HG02973 (cell line): ENCODE measurements at regions not wholly inside any gene's neighbourhood (a gene's known extent, or its start where the extent isn't known, plus 50 kb on each side); places are given as distances from the start of the nearest gene placed in this dataset.
A peak's percentile ranks its signal among the peaks of the same experiment; 100 is the strongest.
"Not testable (repeated sequence)": the region's sequence is repeated elsewhere in the genome, so short reads cannot be mapped to it uniquely, and the experiment has no call there.

Experiments used
- ATAC-seq: cut with Tn5 transposase; IDR thresholded peaks from one replicate; pipeline ENCODE4 v1.9.1; 2021; ENCODE audit warnings: moderate library complexity; ENCODE audit not compliant: unreplicated experiment

DNA sequence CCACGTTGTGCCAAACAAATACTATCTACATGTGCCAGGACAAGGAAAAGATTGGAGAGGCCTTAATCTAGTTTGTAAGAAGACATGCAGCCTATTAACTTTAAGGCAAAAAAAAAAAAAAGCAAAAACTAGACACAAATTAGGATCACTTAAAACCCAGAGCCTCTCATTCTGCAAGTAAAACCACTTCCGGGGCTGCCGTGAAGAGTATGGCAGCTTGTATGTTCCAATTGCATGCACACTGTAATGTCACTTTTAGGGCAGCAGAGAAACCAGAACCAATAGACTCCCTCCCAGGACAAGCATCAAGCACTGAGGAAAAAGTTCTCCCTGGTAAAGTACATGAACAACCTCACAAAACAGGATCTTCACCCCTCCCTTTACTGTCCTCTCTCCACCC is 70.6 kb downstream of the RSL24D1 start:
- ATAC-seq, result no peak

DNA sequence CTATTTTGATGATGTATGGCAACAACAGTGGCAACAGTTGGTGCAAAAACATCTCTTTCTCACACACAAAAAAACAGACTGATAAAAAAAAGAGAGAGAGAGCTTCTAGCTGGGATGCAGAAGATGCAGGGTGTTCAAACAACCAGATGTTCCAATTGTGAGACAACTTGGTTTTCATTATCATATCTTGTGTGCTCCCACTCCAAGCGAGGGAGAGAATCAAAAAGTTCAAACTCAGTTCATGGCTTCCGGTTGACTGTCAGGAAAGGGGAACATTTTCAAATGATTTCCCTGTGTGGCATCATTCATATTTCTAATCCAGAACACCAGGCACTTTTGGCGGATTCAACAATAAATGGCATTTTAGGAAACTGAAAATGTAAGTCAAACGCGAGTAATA is 72.1 kb downstream of the RSL24D1 start:
- no peak for ATAC-seq

DNA sequence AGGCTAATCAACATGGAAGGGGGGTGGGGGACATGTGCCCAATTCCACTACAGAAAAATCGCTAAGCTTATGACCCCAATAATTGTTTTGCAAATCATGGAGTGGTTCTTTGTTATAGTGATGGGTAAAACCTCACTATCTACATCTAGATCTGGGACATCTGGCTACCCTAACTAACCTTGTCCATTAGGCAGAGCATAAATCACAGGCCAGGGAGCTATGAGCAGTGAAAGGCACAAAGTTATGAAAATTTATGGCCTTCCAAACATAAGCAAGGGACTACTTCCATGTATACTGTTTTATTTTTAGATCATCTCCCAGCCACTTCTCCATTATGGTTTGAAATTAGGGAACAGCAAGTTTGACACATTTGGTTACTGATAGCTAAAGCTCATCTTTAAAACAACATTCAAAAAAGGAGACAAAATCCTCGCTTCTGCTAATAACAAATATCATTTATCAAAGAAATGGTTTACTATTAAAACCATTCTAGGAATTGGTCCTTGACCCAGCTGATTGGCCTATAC is 78.3 kb downstream of the RSL24D1 start:
- ATAC-seq, result no peak

DNA sequence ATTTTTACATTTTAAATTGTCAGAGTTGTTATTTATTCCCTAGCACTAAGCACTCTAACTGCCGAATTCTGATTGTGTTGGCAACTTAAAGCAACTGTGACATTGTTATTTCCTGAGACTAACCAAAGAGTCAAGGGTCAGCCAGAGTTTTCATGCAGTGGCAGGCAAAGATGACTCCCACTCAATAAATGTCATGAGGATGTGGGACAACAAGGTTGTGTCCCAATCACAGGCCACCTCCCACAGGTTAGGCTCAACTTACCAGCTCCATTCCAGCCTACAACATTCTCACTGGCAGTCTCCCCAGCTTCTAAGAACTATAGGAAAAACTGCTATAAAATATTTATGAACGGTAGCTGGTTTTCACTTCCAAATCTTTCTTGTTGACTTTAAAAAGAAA is 80.1 kb downstream of the RSL24D1 start:
- ATAC-seq, result no peak

DNA sequence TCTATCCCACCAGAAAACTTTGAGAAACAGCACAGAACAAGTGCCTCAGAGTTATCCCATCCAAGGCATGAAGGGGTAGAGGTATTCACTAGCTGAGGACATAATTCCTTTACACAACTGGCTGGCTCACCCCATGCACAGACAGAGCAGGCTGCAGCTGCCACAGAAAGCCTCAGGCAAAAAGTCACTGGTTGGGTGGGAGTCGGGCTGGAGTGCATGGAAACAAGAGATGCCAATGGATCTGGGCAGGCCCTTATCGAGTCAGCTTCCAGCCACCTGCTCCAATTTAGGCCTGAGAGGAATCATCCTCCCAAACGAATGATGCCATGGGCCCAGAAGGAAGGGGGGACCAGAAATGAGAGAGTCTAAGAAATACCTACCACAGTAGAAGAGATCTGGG is 83.0 kb downstream of the RSL24D1 start:
- no peak for ATAC-seq

DNA sequence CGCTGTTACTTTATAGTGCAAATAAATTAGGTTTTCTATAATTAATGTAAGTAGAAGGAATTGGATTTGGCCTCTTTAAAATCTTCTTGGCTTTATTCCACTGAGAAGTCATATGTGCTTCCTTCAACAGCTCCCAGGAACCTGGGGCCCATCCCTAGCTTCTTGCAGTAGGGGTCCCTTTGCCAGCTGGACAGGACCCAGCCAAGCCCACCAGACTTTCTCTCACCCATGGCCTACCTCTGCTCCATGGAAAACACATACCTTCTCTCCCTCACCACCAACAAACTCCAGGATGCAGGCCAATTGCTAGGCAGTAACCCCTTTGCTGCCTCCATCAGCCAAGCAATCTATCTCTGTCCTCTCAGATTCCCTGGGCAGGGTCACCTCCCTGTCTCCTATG is 84.0 kb downstream of the RSL24D1 start:
- no peak for ATAC-seq

DNA sequence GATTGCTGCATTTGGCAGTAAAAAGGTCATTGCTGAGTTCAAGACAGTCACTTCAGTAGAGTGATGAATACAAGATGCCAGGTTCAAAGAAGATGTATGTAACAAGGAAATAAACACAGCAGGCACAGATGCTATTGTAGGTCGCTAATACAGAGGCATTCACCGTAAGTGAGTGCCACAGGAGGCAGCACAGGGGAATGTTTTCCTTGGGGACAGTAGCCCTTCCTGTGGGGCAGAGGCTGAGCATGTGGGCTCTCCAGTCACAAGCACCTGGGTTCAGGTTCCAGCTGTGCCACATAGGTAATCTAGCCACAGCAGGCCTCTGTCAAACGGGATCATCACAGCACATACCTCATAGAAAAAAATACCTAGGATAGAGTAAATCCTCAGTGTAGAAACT is 86.3 kb downstream of the RSL24D1 start:
- ATAC-seq, result no peak

DNA sequence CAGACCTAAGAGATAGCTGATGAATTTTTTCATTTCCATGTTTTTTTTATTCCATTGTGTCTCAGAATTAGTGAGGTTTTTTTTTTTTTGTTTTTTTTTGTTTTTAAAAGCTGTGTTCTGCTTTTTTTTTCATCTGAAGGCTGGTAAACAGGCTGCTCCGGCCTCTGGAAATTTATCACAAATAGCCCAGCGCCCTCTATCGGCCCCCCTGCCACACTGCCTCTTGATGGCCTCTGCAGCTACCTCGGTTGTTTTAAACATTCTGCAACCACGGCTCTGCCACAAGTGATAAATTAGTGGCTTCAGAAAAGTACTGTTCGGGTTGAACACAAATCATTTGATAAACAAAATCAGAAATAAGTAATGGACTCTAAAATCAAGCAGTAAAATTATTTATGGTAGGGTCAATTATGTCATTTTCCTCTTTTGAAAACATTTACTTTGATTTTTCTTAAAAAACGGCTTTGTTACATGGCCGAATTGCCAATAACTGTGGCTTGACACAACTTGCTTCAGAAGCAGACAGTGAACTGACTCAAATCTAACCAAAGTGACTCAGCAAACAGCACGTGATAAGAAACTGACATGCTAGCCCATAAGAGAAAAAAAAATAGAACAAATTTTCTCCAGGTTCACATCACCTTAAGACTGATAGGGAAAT is 87.8 kb downstream of the RSL24D1 start:
- ATAC-seq, result peak; percentile 87

DNA sequence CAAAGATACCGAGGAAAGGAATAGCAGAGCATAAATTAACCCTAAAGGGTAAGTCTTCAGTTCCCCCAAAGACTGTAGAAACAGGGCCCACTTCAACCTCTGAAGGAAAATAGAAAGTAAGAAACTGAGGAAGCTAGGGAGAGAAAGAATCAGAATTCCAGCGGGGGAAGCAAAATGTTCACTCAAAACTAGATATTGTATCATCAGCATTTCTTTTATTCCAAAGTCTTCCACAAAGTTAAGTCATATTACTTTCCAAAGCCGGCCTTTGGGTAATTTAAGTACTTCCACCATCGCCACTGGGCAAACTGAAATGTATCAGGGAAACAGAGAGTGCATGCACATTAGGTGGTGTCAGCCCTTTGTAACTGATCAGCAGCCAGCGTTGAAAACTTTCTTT is 88.3 kb downstream of the RSL24D1 start:
- ATAC-seq, result no peak

DNA sequence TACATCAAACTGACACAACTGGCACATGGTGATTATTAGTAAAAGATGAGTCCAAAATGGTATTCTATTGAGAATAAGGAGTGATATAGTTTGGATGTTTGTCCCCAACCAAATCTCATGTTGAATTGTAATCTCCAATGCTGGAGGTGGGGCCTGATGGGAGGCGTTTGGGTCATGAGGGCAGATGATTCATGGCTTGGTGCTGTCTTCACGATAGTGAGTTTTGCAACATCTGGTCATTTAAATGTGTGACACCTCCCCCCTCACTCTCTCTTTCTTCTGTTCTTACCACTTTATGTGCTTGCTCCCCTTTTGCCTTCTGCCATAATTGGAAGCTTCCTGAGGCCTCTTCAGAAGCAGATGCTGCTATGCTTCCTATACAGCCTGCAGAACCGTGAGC is 90.6 kb downstream of the RSL24D1 start:
- ATAC-seq, result no peak

DNA sequence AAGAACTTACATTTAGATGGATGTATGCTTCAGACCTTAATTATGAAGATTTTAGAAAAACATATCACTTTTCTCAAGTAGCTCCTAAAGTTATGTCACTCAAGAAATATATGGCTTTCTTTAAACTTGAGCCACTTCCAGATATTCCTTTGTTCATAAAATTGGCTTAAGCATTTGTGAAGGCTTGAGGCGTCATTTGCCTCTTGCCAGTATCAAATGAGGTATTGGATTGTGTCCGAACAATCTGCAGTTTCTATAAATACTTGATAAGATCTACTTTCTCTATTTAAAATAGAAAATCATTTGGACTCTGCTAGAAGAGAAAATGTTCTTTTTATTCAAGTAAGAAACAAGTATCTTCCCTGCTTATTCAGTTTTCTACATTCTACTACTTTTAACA is 102.6 kb downstream of the RSL24D1 start:
- no peak for ATAC-seq

DNA sequence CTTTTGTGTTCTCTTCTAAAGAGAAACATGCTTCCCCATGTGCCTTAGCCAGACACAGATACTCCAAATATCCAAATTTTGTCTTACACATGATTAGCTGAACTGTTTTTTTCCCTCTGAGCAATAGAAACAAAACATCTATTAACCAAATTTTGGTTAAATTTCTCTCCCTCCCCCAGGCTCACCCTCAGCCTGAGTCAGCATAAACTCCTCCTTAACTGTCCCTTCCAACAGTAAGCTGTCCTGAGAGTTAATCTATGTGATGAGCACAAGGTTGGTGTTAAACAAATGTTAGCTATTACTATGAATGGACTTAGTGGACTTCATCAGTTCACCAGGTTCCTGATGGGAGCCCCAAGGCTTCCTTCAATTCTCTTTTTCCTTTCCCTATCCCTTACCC is 108.5 kb downstream of the RSL24D1 start:
- no peak for ATAC-seq

DNA sequence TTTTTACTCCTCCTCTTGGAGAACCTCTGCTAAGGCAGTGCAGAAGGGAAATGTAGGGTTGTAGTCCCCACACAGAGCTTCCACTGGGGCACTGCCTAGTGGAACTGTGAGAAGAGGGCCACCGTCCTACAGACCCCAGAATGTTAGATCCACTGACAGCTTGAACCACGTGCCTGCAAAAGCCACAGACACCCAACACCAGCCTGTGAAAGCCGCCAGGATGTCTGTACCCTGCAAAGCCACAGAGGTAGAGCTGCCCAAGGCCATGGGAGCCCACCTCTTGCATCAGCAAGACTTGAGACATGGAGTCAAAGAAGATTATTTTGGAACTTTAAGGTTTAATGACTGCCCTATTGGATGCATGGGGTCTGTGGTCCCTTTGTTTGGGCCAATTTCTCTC is 112.1 kb downstream of the RSL24D1 start:
- no peak for ATAC-seq

DNA sequence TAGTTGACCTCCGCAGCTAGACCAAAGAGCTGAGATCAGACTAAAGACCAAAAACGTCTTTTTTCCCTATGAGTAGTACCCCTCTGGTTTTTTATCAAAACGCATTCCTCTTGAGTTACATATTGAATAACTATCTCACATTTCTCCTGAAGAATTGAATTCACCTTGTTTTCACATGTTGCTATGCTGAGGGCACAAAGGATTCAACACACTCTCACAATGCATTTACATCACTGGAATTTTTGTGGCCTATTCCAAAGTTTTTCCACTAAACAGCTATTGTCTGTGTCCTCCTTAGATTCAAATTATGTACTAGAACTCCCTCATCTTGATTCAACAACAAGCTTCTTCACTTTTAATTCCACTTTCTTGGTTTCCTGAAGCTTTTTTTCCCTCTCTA is 112.5 kb downstream of the RSL24D1 start:
- ATAC-seq, result no peak

DNA sequence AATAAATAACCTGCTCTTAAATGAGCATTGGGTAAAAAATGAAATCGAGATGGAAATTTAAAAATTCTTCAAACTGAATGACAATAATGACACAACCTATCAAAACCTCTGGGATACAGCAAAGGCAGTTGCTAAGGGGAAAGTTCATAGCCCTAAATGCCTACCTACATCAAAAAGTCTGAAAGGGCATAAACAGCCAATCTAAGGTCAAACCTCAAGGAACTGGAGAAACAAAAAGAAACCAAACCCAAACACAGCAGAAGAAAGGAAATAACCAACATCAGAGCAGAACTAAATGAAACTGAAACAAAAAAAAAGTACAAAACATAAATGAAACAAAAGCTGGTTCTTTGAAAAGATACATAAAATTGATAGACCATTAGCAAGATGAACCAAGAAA is 119.7 kb downstream of the RSL24D1 start:
- ATAC-seq, result not testable (repeated sequence)

DNA sequence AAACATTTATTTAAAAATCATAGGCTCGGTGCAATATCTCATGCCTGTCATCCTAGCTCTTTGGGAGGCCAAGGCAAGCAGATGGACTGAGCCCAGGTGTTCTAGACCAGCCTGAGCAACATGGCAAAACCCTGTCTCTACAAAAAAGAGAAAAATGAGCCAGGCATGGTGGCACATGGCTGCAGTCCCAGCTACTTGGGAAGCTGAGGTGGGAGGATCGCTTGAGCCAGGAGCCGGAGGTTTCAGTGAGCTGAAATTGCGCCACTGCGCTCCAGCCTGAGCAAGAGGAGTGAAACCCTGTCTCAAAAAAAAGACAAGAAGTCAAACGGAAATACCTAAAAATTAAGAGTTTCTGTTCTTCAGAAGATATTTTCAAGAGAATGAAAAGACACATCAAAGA is 122.3 kb downstream of the RSL24D1 start:
- ATAC-seq, result no peak

DNA sequence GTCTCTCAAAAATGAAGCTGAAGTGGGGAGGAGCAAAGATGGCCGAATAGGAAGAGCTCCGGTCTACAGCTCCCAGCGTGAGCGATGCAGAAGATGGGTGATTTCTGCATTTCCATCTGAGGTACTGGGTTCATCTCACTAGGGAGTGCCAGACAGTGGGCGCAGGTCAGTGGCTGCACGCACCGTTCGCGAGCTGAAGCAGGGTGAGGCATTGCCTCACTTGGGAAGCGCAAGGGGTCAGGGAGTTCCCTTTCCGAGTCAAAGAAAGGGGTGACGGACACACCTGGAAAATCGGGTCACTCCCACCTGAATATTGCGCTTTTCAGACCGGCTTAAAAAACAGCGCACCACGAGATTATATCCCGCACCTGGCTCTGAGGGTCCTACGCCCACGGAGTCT is 132.8 kb downstream of the RSL24D1 start:
- ATAC-seq, result not testable (repeated sequence)

DNA sequence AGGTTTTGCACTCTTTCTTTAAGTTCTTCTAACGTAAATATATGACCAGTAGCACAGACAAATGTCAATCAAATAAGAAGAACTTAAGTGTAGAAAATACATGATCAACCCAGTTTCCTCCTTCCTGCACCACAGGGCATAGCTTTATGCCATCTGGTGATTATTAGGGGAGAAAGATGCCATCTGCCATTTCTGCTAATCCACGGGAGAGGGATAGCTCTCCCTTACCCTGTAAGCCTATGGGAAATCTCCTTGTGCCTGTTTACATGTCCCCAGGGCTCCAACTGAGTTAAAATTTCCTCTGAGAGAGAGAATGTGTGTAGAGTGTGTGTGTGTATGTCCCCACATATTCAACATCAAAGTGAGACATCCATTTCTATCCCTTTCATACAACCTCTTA is 135.9 kb downstream of the RSL24D1 start:
- ATAC-seq, result no peak

DNA sequence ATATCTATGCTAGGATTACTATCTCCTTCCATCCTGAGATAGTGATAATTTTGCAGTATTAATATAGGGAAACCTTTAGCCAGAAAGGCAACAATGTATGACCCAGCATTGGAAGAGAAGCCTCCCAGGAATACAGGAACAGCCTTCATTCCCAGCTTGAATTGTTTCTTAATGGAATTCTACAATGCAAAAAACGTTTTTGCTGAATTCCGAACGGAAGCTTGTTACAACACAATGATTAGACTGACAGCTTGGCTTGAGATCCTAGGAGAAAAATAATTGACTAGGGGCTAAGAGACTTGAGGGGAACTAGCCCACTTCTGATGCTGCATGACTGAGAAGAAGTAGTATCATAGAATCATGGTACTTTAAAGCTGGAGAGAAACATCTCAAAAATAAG is 140.2 kb downstream of the RSL24D1 start:
- ATAC-seq, result no peak

DNA sequence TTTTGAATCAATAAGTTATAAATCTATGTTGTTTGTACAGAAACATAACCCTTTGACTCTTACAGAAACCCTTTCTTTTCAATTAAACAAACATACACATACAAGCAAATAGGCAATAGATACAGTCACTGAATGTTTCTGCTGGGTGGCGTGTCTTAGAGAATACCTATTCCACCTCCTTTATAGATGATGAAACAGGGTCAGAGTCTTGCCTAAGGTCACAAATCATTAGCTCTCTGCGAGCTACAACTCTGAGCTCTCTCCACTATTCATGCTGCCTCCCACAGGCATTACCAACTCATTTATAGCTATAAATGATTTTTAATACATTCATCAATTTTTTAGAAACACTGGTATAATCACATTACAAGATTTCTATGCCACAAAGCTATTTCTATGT is 152.6 kb downstream of the RSL24D1 start:
- no peak for ATAC-seq

DNA sequence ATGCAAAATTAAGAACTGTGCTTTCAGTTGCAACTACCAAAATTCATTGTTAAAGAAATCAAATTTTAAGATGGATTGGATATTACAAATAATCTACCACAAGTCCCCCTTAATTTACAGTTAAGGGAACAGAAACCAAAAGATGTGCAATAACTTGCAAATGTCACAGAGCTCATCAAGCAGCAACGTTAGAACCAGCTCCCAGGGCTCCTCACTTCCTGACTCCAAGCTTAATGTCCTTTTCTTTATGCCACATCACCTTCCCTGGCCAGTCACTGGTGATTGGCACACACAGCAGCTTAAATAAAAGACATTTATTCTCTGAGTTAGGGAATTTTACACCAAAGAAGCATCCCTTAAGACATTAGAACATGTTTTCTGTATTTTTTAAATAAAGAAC is 159.7 kb downstream of the RSL24D1 start:
- no peak for ATAC-seq

DNA sequence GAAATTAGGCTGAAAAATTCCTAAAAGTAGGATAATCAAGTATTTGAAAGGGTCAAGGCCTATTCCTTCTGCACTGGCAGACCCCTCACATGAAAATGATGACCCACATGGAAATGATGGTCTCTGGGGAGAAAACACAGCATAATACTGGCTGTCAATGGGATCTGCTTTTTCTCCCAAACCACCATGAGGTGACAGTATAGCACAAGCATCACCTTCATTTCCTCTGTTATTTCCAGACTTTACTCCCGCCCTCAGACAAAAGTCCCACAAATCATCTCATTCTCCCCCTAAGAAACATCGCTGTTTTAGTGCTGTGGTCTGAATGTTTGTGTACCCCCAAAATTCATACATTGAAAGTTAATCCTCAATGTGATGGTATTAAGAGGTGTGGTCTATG is 161.0 kb downstream of the RSL24D1 start:
- no peak for ATAC-seq

DNA sequence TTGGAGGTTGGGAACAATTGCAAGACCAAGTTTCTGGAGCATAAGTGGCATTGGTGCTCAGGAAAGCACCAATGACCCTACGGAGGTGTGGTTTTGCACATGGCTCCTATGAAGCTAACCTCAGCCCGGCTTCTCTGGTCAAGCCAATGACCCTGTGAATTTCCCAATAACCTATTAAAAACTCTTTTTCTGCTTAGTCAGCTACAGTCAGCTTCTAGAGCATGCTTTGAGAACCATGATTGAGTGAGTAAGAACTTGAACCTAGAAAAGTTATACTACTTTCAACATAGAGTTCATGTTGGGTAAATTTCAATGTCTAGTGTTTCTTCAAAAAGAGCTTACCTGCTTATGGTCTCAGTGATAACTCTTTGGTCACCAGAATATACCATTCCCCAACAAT is 163.2 kb downstream of the RSL24D1 start:
- no peak for ATAC-seq
